ENCODE measurements at regions not wholly inside any gene's neighbourhood (a gene's known extent, or its start where the extent isn't known, plus 50 kb on each side); places are given as distances from the start of the nearest gene placed in this dataset.
A peak's percentile ranks its signal among the peaks of the same experiment; 100 is the strongest.

DNA sequence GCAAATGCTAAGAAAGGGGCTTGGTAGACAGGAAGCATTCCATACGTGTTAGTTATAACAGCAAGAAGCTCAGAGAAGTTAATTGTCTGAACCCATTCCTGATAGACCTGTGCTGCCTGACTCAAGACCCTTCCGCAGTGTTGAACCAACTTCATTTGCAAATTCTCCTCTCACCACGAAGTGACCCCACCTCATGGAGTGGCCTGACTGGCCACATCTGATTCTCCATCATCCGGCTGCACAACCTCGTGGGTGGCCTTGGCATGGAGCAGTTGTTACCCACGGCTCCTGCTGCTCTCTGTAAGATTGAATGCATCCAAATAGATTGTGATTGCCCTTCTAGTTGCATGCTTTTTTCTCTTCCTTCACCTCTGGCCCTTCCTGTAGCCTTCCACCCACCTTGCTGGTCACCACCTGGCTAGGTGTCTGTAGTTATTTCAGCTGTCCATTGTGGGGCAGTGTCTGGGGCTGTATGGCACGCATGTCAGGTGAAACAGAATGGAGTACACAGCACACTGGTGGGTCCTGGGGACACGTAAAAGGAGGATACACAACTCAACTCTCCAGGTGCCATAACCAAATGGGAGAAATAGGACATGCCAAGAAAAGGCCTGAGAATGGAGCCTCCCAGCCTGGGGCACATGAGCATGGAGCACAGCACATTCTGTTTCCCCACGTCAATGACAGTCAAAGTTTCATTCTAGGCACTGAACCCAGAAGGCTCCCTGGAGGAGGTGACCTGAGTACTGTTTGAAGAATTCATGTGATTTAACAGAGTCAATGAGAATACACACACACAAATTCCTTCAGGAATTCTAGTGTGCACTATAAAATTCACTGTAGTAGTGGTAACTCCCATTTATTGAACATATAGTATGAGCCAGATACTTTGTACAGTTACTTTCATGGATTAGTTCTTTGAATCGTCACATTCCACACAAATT, 70.5 kb upstream of the PTCH1 start:
- Histone ChIP-seq H3K36me3 (ENCODE audit: control insufficient read depth in 1 of 2, insufficient read depth in 2 of 2, low read length in 2 of 2) (no peaks in the 10 kb centered on the region), H4K20me1 (ENCODE audit: insufficient read depth) (no peaks in the 10 kb centered on the region), H3K4me2 (ENCODE audit: low read length) (no peak overlapping the region), H2AFZ (ENCODE audit: low read depth, low read length, poor library complexity, severe bottlenecking) (no peak overlapping the region), H3K4me1 (ENCODE audit: control insufficient read depth in 1 of 2, insufficient read depth in 2 of 2, low read length in 2 of 2) (no peaks in the 10 kb centered on the region), H3K79me2 (ENCODE audit: insufficient read depth, low read length) (no peaks in the 10 kb centered on the region), H3K27ac (ENCODE audit: low read depth, low read length) (no peak overlapping the region), H3K4me3 (replicated peaks in 1 of 2; ENCODE audit: low read depth in 1 of 2, low read length in 2 of 2) (no peak overlapping the region), H3K9me2 (ENCODE audit: insufficient read depth) (no peaks in the 10 kb centered on the region), H3K9me3 (ENCODE audit: control insufficient read depth in 1 of 2, insufficient read depth in 1 of 2, low read depth in 1 of 2, low read length in 2 of 2) (no peaks in the 10 kb centered on the region), H3K9ac (ENCODE audit: low read length) (no peak overlapping the region), H3K27me3 (ENCODE audit: insufficient read depth, low read length) (no peaks in the 10 kb centered on the region; the same call in 1 of the 2 replicates)
- TF ChIP-seq SRF (IDR thresholded peaks at IDR 0.05; ENCODE audit: low read depth) (no peak), SP1 (IDR thresholded peaks at IDR 0.05; ENCODE audit: low read depth) (no peak), RAD21 (IDR thresholded peaks at IDR 0.05; ENCODE audit: low read depth) (peak; percentile 6; the same call in 1 of the 2 replicates), ELF1 (IDR thresholded peaks at IDR 0.05; ENCODE audit: borderline replicate concordance, low read depth) (no peak), CEBPB (IDR thresholded peaks at IDR 0.05; ENCODE audit: low read depth) (no peak), FOSL1 (IDR thresholded peaks at IDR 0.05; ENCODE audit: low read depth) (no peak)
- TF ChIP-seq, protein P1, sequence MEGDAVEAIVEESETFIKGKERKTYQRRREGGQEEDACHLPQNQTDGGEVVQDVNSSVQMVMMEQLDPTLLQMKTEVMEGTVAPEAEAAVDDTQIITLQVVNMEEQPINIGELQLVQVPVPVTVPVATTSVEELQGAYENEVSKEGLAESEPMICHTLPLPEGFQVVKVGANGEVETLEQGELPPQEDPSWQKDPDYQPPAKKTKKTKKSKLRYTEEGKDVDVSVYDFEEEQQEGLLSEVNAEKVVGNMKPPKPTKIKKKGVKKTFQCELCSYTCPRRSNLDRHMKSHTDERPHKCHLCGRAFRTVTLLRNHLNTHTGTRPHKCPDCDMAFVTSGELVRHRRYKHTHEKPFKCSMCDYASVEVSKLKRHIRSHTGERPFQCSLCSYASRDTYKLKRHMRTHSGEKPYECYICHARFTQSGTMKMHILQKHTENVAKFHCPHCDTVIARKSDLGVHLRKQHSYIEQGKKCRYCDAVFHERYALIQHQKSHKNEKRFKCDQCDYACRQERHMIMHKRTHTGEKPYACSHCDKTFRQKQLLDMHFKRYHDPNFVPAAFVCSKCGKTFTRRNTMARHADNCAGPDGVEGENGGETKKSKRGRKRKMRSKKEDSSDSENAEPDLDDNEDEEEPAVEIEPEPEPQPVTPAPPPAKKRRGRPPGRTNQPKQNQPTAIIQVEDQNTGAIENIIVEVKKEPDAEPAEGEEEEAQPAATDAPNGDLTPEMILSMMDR (IDR thresholded peaks at IDR 0.05 in 2 of 3, conservative IDR thresholded peaks at IDR 0.05 in 1 of 3; ENCODE audit: borderline replicate concordance in 1 of 3, insufficient read depth in 1 of 3, low read depth in 2 of 3, low read length in 2 of 3) = 0 out of 6 replicates have a peak, but pooled peaks of 1 of the 3 experiments have one; percentile 30
- no peak for DNase-seq (ENCODE audit: low read depth, low spot score)
- intact Hi-C loops (cut with micrococcal nuclease) = no loop called here
- RAD21 ChIA-PET (ENCODE audit: low non-redundant PET in 1 of 2, low total read pairs in 2 of 2, uncharacterized antibody in 2 of 2, unreplicated experiment in 2 of 2) = no interaction called here
- CTCF ChIA-PET = no interaction called here
- POLR2A ChIA-PET = no interaction called here
- ATAC-seq = peak; percentile 62
- BruUV-seq (replicated peaks) = no TSS peak
